ENCODE measurements at regions not wholly inside any gene's neighbourhood (a gene's known extent, or its start where the extent isn't known, plus 50 kb on each side); places are given as distances from the start of the nearest gene placed in this dataset.

GRCh38 chr3:193974671-193975535 lies 161.0 kb upstream of the HES1 start:
- no peak for TF ChIP-seq CTCF (IDR thresholded peaks at IDR 0.05)
- TF ChIP-seq POLR2A (IDR thresholded peaks at IDR 0.05): no peak
